ENCODE measurements at regions not wholly inside any gene's neighbourhood (a gene's known extent, or its start where the extent isn't known, plus 50 kb on each side); places are given as distances from the start of the nearest gene placed in this dataset.

GRCh38 chr1:209491031-209491430 lies 92.5 kb upstream of the CAMK1G start:
- Histone ChIP-seq H3K4me1 (ENCODE audit: insufficient read depth, low read length) (no peaks in the 10 kb centered on the region), H3K36me3 (ENCODE audit: insufficient read depth, low read length) (no peaks in the 10 kb centered on the region), H3K4me3 (ENCODE audit: low read length) (no peak overlapping the region), H2AFZ (ENCODE audit: low read depth, low read length) (no peak overlapping the region), H3K9me3 (ENCODE audit: low read length) (no peaks in the 10 kb centered on the region), H3K27me3 (ENCODE audit: insufficient read depth, low read length) (peaks cover 2% of the 10 kb centered on the region)

- no peak overlapping the region for H3K4me3 ChIP-seq (ENCODE audit: low read length)
These were observed 92.0 kb upstream of the CAMK1G start for GRCh38 chr1:209491496-209491895.

GRCh38 chr1:209491897-209492296 lies 91.6 kb upstream of the CAMK1G start:
- Histone ChIP-seq H2AFZ (ENCODE audit: low read depth, low read length) (no peak overlapping the region), H3K9me3 (ENCODE audit: low read length) (no peaks in the 10 kb centered on the region), H3K36me3 (ENCODE audit: insufficient read depth, low read length) (no peaks in the 10 kb centered on the region), H3K27me3 (ENCODE audit: insufficient read depth, low read length) (peaks cover 2% of the 10 kb centered on the region), H3K4me3 (ENCODE audit: low read length) (no peak overlapping the region), H3K4me1 (ENCODE audit: insufficient read depth, low read length) (no peaks in the 10 kb centered on the region)

More at GRCh38 chr1:209491496-209491895, 92.0 kb upstream of the CAMK1G start:
- Histone ChIP-seq H3K27me3 (ENCODE audit: insufficient read depth, low read length) (peaks cover 2% of the 10 kb centered on the region), H2AFZ (ENCODE audit: low read depth, low read length) (no peak overlapping the region), H3K4me1 (ENCODE audit: insufficient read depth, low read length) (no peaks in the 10 kb centered on the region), H3K9me3 (ENCODE audit: low read length) (no peaks in the 10 kb centered on the region), H3K36me3 (ENCODE audit: insufficient read depth, low read length) (no peaks in the 10 kb centered on the region)

GRCh38 chr1:209493559-209493958 lies 90.0 kb upstream of the CAMK1G start:
- H2AFZ ChIP-seq (ENCODE audit: low read depth, low read length) = no peak overlapping the region
- no peaks in the 10 kb centered on the region for H3K4me1 ChIP-seq (ENCODE audit: insufficient read depth, low read length)
- no peaks in the 10 kb centered on the region for H3K9me3 ChIP-seq (ENCODE audit: low read length)
- no peak overlapping the region for H3K4me3 ChIP-seq (ENCODE audit: low read length)
- H3K27me3 ChIP-seq (ENCODE audit: insufficient read depth, low read length) = peaks cover 2% of the 10 kb centered on the region
- no peaks in the 10 kb centered on the region for H3K36me3 ChIP-seq (ENCODE audit: insufficient read depth, low read length)

GRCh38 chr1:209497729-209498128 lies 85.8 kb upstream of the CAMK1G start:
- Histone ChIP-seq H3K4me3 (ENCODE audit: low read length) (no peak overlapping the region), H3K9me3 (ENCODE audit: low read length) (no peaks in the 10 kb centered on the region), H2AFZ (ENCODE audit: low read depth, low read length) (no peak overlapping the region), H3K27me3 (ENCODE audit: insufficient read depth, low read length) (no peaks in the 10 kb centered on the region), H3K4me1 (ENCODE audit: insufficient read depth, low read length) (no peaks in the 10 kb centered on the region), H3K36me3 (ENCODE audit: insufficient read depth, low read length) (no peaks in the 10 kb centered on the region)

GRCh38 chr1:209500993-209501392 lies 82.5 kb upstream of the CAMK1G start:
- Histone ChIP-seq H3K4me3 (ENCODE audit: low read length) (no peak overlapping the region), H2AFZ (ENCODE audit: low read depth, low read length) (no peak overlapping the region), H3K27me3 (ENCODE audit: insufficient read depth, low read length) (no peaks in the 10 kb centered on the region), H3K36me3 (ENCODE audit: insufficient read depth, low read length) (no peaks in the 10 kb centered on the region), H3K9me3 (ENCODE audit: low read length) (no peaks in the 10 kb centered on the region), H3K4me1 (ENCODE audit: insufficient read depth, low read length) (no peaks in the 10 kb centered on the region)

- Histone ChIP-seq H3K4me3 (ENCODE audit: low read length) (no peak overlapping the region), H3K36me3 (ENCODE audit: insufficient read depth, low read length) (no peaks in the 10 kb centered on the region), H3K27me3 (ENCODE audit: insufficient read depth, low read length) (no peaks in the 10 kb centered on the region), H3K4me1 (ENCODE audit: insufficient read depth, low read length) (no peaks in the 10 kb centered on the region), H3K9me3 (ENCODE audit: low read length) (no peaks in the 10 kb centered on the region), H2AFZ (ENCODE audit: low read depth, low read length) (no peak overlapping the region)
These were observed 80.3 kb upstream of the CAMK1G start for GRCh38 chr1:209503196-209503595.

GRCh38 chr1:209504571-209504970 lies 78.9 kb upstream of the CAMK1G start:
- Histone ChIP-seq H3K4me1 (ENCODE audit: insufficient read depth, low read length) (no peaks in the 10 kb centered on the region), H3K4me3 (ENCODE audit: low read length) (no peak overlapping the region), H2AFZ (ENCODE audit: low read depth, low read length) (no peak overlapping the region), H3K27me3 (ENCODE audit: insufficient read depth, low read length) (no peaks in the 10 kb centered on the region), H3K9me3 (ENCODE audit: low read length) (no peaks in the 10 kb centered on the region), H3K36me3 (ENCODE audit: insufficient read depth, low read length) (no peaks in the 10 kb centered on the region)

GRCh38 chr1:209505044-209505443 lies 78.5 kb upstream of the CAMK1G start:
- Histone ChIP-seq H2AFZ (ENCODE audit: low read depth, low read length) (no peak overlapping the region), H3K4me3 (ENCODE audit: low read length) (no peak overlapping the region), H3K9me3 (ENCODE audit: low read length) (no peaks in the 10 kb centered on the region), H3K27me3 (ENCODE audit: insufficient read depth, low read length) (no peaks in the 10 kb centered on the region), H3K4me1 (ENCODE audit: insufficient read depth, low read length) (no peaks in the 10 kb centered on the region), H3K36me3 (ENCODE audit: insufficient read depth, low read length) (no peaks in the 10 kb centered on the region)

- no peaks in the 10 kb centered on the region for H3K9me3 ChIP-seq (ENCODE audit: low read length)
- no peak overlapping the region for H2AFZ ChIP-seq (ENCODE audit: low read depth, low read length)
These were observed 77.4 kb upstream of the CAMK1G start for GRCh38 chr1:209506101-209506500.

GRCh38 chr1:209509039-209509438 lies 74.5 kb upstream of the CAMK1G start:
- no peak overlapping the region for H2AFZ ChIP-seq (ENCODE audit: low read depth, low read length)
- H3K36me3 ChIP-seq (ENCODE audit: insufficient read depth, low read length) = no peaks in the 10 kb centered on the region
- no peak overlapping the region for H3K4me3 ChIP-seq (ENCODE audit: low read length)
- no peaks in the 10 kb centered on the region for H3K27me3 ChIP-seq (ENCODE audit: insufficient read depth, low read length)
- no peaks in the 10 kb centered on the region for H3K9me3 ChIP-seq (ENCODE audit: low read length)
- no peaks in the 10 kb centered on the region for H3K4me1 ChIP-seq (ENCODE audit: insufficient read depth, low read length)

More at GRCh38 chr1:209506101-209506500, 77.4 kb upstream of the CAMK1G start:
- no peaks in the 10 kb centered on the region for H3K4me1 ChIP-seq (ENCODE audit: insufficient read depth, low read length)
- no peaks in the 10 kb centered on the region for H3K36me3 ChIP-seq (ENCODE audit: insufficient read depth, low read length)
- no peaks in the 10 kb centered on the region for H3K27me3 ChIP-seq (ENCODE audit: insufficient read depth, low read length)
- no peak overlapping the region for H3K4me3 ChIP-seq (ENCODE audit: low read length)

- Histone ChIP-seq H3K27me3 (ENCODE audit: insufficient read depth, low read length) (no peaks in the 10 kb centered on the region), H3K36me3 (ENCODE audit: insufficient read depth, low read length) (no peaks in the 10 kb centered on the region), H3K9me3 (ENCODE audit: low read length) (no peaks in the 10 kb centered on the region), H2AFZ (ENCODE audit: low read depth, low read length) (no peak overlapping the region), H3K4me1 (ENCODE audit: insufficient read depth, low read length) (no peaks in the 10 kb centered on the region), H3K4me3 (ENCODE audit: low read length) (no peak overlapping the region)
These were observed 73.5 kb upstream of the CAMK1G start for GRCh38 chr1:209510063-209510462.

- no peaks in the 10 kb centered on the region for H3K27me3 ChIP-seq (ENCODE audit: insufficient read depth, low read length)
- H3K9me3 ChIP-seq (ENCODE audit: low read length) = no peaks in the 10 kb centered on the region
- no peak overlapping the region for H2AFZ ChIP-seq (ENCODE audit: low read depth, low read length)
- H3K4me1 ChIP-seq (ENCODE audit: insufficient read depth, low read length) = no peaks in the 10 kb centered on the region
- H3K4me3 ChIP-seq (ENCODE audit: low read length) = no peak overlapping the region
- H3K36me3 ChIP-seq (ENCODE audit: insufficient read depth, low read length) = no peaks in the 10 kb centered on the region
These were observed 72.3 kb upstream of the CAMK1G start for GRCh38 chr1:209511169-209511568.

- no peak overlapping the region for H2AFZ ChIP-seq (ENCODE audit: low read depth, low read length)
- H3K4me3 ChIP-seq (ENCODE audit: low read length) = no peak overlapping the region
- H3K9me3 ChIP-seq (ENCODE audit: low read length) = no peaks in the 10 kb centered on the region
- no peaks in the 10 kb centered on the region for H3K27me3 ChIP-seq (ENCODE audit: insufficient read depth, low read length)
- no peaks in the 10 kb centered on the region for H3K4me1 ChIP-seq (ENCODE audit: insufficient read depth, low read length)
- no peaks in the 10 kb centered on the region for H3K36me3 ChIP-seq (ENCODE audit: insufficient read depth, low read length)
These were observed 70.7 kb upstream of the CAMK1G start for GRCh38 chr1:209512821-209513220.
